Esophagus squamous epithelium (tissue), 5 donors: ENCODE measurements at regions not wholly inside any gene's neighbourhood (a gene's known extent, or its start where the extent isn't known, plus 50 kb on each side); places are given as distances from the start of the nearest gene placed in this dataset.

Source experiments
- DNase-seq: peaks from one replicate; lab custom pipeline; 2025; lab: John Stamatoyannopoulos, UW
- H3K27ac ChIP-seq, 4 donors: fragments of 200-600 bp; sonication (generic); one replicate each; pipeline ENCODE4 v1.5.1; 2016 to 2019; ENCODE audit warnings: mild to moderate bottlenecking in 1 of 4
- H3K27me3 ChIP-seq, 4 donors: fragments of 200-600 bp; sonication (generic); 1 replicate in 3 of 4; 2 replicates in 1 of 4; pipeline versions ENCODE4 v1.5.1 to v1.6.0; 2017 to 2021; ENCODE audit warnings: antibody characterized with exemption in 1 of 4
- H3K36me3 ChIP-seq, 3 donors: fragments of 200-600 bp; sonication (generic); one replicate each; pipeline ENCODE4 v1.5.1; 2016 to 2019
- H3K4me1 ChIP-seq, 3 donors: fragments of 200-600 bp; sonication (generic); one replicate each; pipeline ENCODE4 v1.5.1; 2017 to 2019
- H3K4me3 ChIP-seq, 4 donors: fragments of 200-600 bp; sonication (generic); 1 replicate in 3 of 4; 2 replicates in 1 of 4; pipeline ENCODE4 v1.5.1; 2016 to 2019; ENCODE audit warnings: mild to moderate bottlenecking in 2 of 4, moderate library complexity in 1 of 4
- H3K9me3 ChIP-seq, 3 donors: fragments of 200-600 bp; sonication (generic); one replicate each; pipeline ENCODE4 v1.5.1; 2016 to 2019
- CTCF ChIP-seq, 6 experiments: fragments of 450-650 bp in 4 of 6; fragments of 200-600 bp in 2 of 6; sonication (generic) in 2 of 6; IDR thresholded peaks; one replicate each; pipeline ENCODE4 v1.5.1; 2016 to 2019; ENCODE audit warnings: antibody characterized with exemption in 6 of 6, mild to moderate bottlenecking in 4 of 6, moderate library complexity in 4 of 6
- POLR2A ChIP-seq, 4 donors: fragments of 450-650 bp; IDR thresholded peaks; one replicate each; pipeline ENCODE4 v1.6.1; 2017; ENCODE audit warnings: antibody characterized with exemption in 4 of 4, mild to moderate bottlenecking in 4 of 4, moderate library complexity in 3 of 4
- WGBS, 2 donors: methylation state at CpG; one replicate each; pipeline ENCODE4 v1.1.5; 2018; 5-methylcytosine and 5-hydroxymethylcytosine counted together
- intact Hi-C: fragments of 100-400 bp; cut with DNase I; formaldehyde crosslinking; loops from one replicate; pipeline ENCODE4 v1.15.0; 2022
- donor health status: DM: yes; HTN: yes; CAD: no.

- Histone ChIP-seq H3K36me3 (no peaks in the 10 kb centered on the region), H3K27ac (no peak overlapping the region), H3K9me3 (peaks cover 0 to 4% (median 0%) of the 10 kb centered on the region in 3 donors), H3K4me3 (no peak overlapping the region), H3K27me3 (peaks cover 0 to 5% (median 0%) of the 10 kb centered on the region in 4 donors), H3K4me1 (peaks cover 0 to 9% (median 0%) of the 10 kb centered on the region in 3 donors)
- no peak for DNase-seq
- 84 to 86% methylated on average over 8 of the region's 8 CpGs for WGBS, 2 donors
- no peak for TF ChIP-seq CTCF (IDR thresholded peaks at IDR 0.05)
- TF ChIP-seq POLR2A (IDR thresholded peaks at IDR 0.05) = no peak
- intact Hi-C loops = no loop called here
Measured at GRCh38 chr10:124283215-124283948, 135.3 kb downstream of the OAT start.

DNA sequence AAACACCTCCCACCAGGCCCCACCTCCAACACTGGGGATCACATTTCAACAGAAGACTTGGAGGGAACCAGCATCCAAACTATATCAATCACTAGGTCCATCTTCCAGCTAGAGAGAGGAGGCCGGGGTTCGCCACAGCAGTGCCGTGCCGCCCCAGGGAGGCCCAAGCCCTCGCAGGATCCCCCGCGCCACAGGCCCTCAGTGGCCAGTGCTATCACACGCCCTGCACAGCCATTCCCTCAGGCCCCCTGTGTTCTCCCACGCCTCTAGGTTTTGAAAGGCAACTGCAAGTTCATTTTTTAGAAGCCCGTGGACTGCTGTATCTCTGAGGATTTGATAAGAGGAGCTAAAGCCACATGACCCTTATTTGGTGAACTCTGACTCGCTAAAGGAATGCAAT lies 136.4 kb downstream of the OAT start:
- H3K27ac ChIP-seq = no peak overlapping the region
- intact Hi-C loops = no loop called here
- no peak for DNase-seq
- peaks cover 0 to 5% (median 0%) of the 10 kb centered on the region in 3 donors for H3K9me3 ChIP-seq
- peaks cover 0 to 9% (median 0%) of the 10 kb centered on the region in 3 donors for H3K4me1 ChIP-seq
- TF ChIP-seq POLR2A (IDR thresholded peaks at IDR 0.05) (no peak), CTCF (IDR thresholded peaks at IDR 0.05) (no peak)
- no peaks in the 10 kb centered on the region for H3K36me3 ChIP-seq
- WGBS, 2 donors = 90% methylated on average over 4 to 8 of the region's 11 CpGs
- peaks cover 0 to 5% (median 0%) of the 10 kb centered on the region in 4 donors for H3K27me3 ChIP-seq
- H3K4me3 ChIP-seq = no peak overlapping the region

DNA sequence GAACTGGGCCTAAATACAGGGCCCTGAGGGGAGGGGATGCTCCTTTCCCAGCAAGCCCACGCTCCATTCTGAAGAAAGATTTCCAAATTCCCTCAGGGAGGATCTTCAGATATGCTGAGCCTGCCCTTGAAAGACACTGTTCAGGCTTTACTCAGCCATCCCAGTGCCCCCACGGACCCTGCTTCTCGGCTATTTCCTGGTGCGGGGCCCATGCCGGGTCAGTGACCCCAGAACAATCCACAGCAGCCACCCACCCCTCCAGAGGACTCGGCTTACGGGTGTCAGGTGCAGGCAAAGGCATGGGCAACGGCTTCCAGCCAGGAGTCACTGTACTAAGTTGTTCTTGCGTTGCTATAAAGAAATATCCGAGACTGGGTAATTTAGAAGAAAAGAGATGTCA lies 137.1 kb downstream of the OAT start:
- Histone ChIP-seq H3K9me3 (peaks cover 0 to 5% (median 0%) of the 10 kb centered on the region in 3 donors), H3K4me3 (no peak overlapping the region), H3K27me3 (peaks cover 0 to 5% (median 0%) of the 10 kb centered on the region in 4 donors), H3K27ac (no peak overlapping the region), H3K36me3 (no peaks in the 10 kb centered on the region), H3K4me1 (peaks cover 0 to 9% (median 0%) of the 10 kb centered on the region in 3 donors)
- no peak for DNase-seq
- no peak for TF ChIP-seq POLR2A (IDR thresholded peaks at IDR 0.05)
- TF ChIP-seq CTCF (IDR thresholded peaks at IDR 0.05) = no peak
- WGBS, 2 donors = 72 to 86% methylated on average over 3 to 4 of the region's 10 CpGs
- intact Hi-C loops = no loop called here

DNA sequence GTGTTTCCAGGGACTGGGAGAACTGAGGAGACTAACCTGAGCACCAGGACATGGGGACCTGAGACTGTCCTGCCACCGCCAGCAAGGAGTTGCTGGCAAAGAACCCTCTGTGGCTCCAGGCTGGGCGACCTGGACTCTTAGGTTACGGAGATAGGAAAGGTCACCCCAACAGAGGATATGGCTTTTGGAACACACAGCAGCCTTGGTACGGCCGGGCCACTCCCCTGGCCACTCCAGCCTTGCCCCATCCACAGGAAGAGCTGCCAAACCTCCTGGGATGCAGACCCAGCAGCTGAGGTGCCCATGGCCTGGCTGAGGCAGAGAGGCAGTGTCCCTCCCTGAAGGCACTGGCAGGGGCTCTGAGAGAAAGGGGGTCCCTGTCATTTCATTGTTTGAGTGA lies 137.8 kb downstream of the OAT start:
- intact Hi-C loops = no loop called here
- no peak for TF ChIP-seq CTCF (IDR thresholded peaks at IDR 0.05)
- no peak for DNase-seq
- Histone ChIP-seq H3K27me3 (peaks cover 0 to 5% (median 0%) of the 10 kb centered on the region in 4 donors), H3K4me3 (no peak overlapping the region), H3K9me3 (peaks cover 0 to 5% (median 0%) of the 10 kb centered on the region in 3 donors), H3K36me3 (no peaks in the 10 kb centered on the region), H3K27ac (no peak overlapping the region), H3K4me1 (peaks cover 0 to 4% (median 0%) of the 10 kb centered on the region in 3 donors)
- 80 to 100% methylated on average over 1 to 5 of the region's 5 CpGs for whole genome bisulfite sequencing, 2 donors

GRCh38 chr10:124279882-124280281 lies 138.8 kb downstream of the OAT start:
- H3K9me3 ChIP-seq = peaks cover 0 to 5% (median 0%) of the 10 kb centered on the region in 3 donors
- no peaks in the 10 kb centered on the region for H3K4me1 ChIP-seq
- intact Hi-C loops = no loop called here
- H3K36me3 ChIP-seq = no peaks in the 10 kb centered on the region
- H3K4me3 ChIP-seq = no peak overlapping the region
- no peak for DNase-seq
- no peak for TF ChIP-seq CTCF (IDR thresholded peaks at IDR 0.05)
- no peak for TF ChIP-seq POLR2A (IDR thresholded peaks at IDR 0.05)
- WGBS, 2 donors = 65 to 70% methylated on average over 7 to 8 of the region's 8 CpGs
- H3K27ac ChIP-seq = no peak overlapping the region
- H3K27me3 ChIP-seq = peaks cover 0 to 5% (median 0%) of the 10 kb centered on the region in 4 donors
